PC-9 (cell line): ENCODE measurements at regions not wholly inside any gene's neighbourhood (a gene's known extent, or its start where the extent isn't known, plus 50 kb on each side); places are given as distances from the start of the nearest gene placed in this dataset.

Experiments
- BruUV-seq: library from RNA; stranded (reverse); fragments of 400-500 nt; replicated peaks from 2 replicates; lab custom pipeline; 2021; lab: Mats Ljungman, UMichigan
- CTCF ChIA-PET: fragments of 300-600 bp; sonication (Branson Sonifier 250); formaldehyde crosslinking; loops from one replicate; lab custom pipeline; 2022; ENCODE audit warnings: antibody characterized with exemption; lab: Charles Lee
- POLR2A ChIA-PET: fragments of 300-600 bp; sonication (Branson Sonifier 250); formaldehyde crosslinking; loops from one replicate; lab custom pipeline; 2022; ENCODE audit warnings: antibody characterized with exemption; ENCODE audit not compliant: unreplicated experiment; lab: Charles Lee
- DNase-seq, 2 experiments: peaks; one replicate each; pipeline versions ENCODE4 v3.0.0 to v3.0.0-alpha.2; 2015 to 2022; ENCODE audit warnings: mixed read lengths in 1 of 2
- H2AFZ ChIP-seq: fragments of 200-600 bp; sonication (generic); 2 replicates; pipeline ENCODE4 v1.8.1; 2017; ENCODE audit warnings: antibody characterized with exemption
- H3F3A ChIP-seq: fragments of 200-600 bp; sonication (generic); 2 replicates; pipeline ENCODE4 v1.8.1; 2017; ENCODE audit warnings: antibody characterized with exemption, mild to moderate bottlenecking, low read depth; ENCODE audit not compliant: insufficient read depth
- H3K27ac ChIP-seq: fragments of 200-600 bp; sonication (generic); 2 replicates; pipeline ENCODE4 v1.6.1; 2016; ENCODE audit warnings: mixed run types
- H3K27me3 ChIP-seq: fragments of 200-600 bp; sonication (generic); 2 replicates; pipeline ENCODE4 v1.6.1; 2016; ENCODE audit warnings: low read depth, mixed run types; ENCODE audit not compliant: insufficient read depth
- H3K36me3 ChIP-seq: fragments of 200-600 bp; sonication (generic); 2 replicates; pipeline ENCODE4 v1.6.1; 2016; ENCODE audit warnings: low read depth, mixed run types
- H3K4me1 ChIP-seq: fragments of 200-600 bp; sonication (generic); replicated peaks from 2 replicates; pipeline ENCODE4 v1.6.1; 2016; ENCODE audit warnings: mixed run types; ENCODE audit not compliant: insufficient read depth
- H3K4me2 ChIP-seq: fragments of 200-600 bp; sonication (generic); 2 replicates; pipeline ENCODE4 v1.6.1; 2017; ENCODE audit warnings: mixed run types
- H3K4me3 ChIP-seq: fragments of 200-600 bp; sonication (generic); 2 replicates; pipeline ENCODE4 v1.6.1; 2016; ENCODE audit warnings: mixed run types
- H3K79me2 ChIP-seq: fragments of 200-600 bp; sonication (generic); 2 replicates; pipeline ENCODE4 v1.6.1; 2017; ENCODE audit warnings: low read depth, mixed run types
- H3K9me2 ChIP-seq: fragments of 200-600 bp; sonication (generic); 2 replicates; pipeline ENCODE4 v1.8.1; 2017; ENCODE audit warnings: mild to moderate bottlenecking; ENCODE audit not compliant: insufficient read depth
- H3K9me3 ChIP-seq: fragments of 200-600 bp; sonication (generic); 2 replicates; pipeline ENCODE4 v1.8.1; 2016; ENCODE audit warnings: low read depth; ENCODE audit not compliant: insufficient read depth
- H4K20me1 ChIP-seq: fragments of 200-600 bp; sonication (generic); 2 replicates; pipeline ENCODE4 v1.8.1; 2017; ENCODE audit not compliant: insufficient read depth
- EZH2 ChIP-seq: fragments of 200-600 bp; sonication (generic); IDR thresholded peaks from 2 replicates; pipeline ENCODE4 v1.8.0; 2017; ENCODE audit warnings: antibody characterized with exemption, low read depth
- intact Hi-C: fragments of 100-400 bp; cut with micrococcal nuclease; formaldehyde crosslinking; loops from one replicate; pipeline ENCODE4 v1.10.0; 2022; ENCODE audit not compliant: unreplicated experiment
- TF ChIP-seq, protein P1 (sequence below): fragments of 200-600 bp; sonication (generic); conservative IDR thresholded peaks from 2 replicates; pipeline ENCODE4 v1.6.1; 2017; ENCODE audit warnings: mixed run types, antibody characterized with exemption, mild to moderate bottlenecking, moderate library complexity

DNA sequence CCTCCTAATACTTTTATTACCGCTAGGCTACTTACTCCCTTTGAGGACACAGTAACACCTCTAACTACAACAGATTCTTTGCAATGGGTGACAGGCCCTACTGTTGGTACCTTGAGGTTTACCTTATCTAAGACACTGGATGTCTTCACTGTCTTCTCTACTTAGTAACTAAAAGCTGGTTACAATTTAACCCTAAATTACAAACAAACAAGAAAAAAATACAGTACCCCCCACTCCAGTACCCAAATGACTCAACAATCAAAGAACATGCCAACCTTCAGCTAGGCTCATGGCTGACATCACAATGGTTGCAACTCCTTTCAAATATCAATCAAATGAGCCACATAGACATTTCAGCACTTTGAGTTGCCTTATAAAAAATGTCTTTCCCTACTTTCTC, 198.0 kb downstream of the GUCY2F start:
- no peaks in the 10 kb centered on the region for H3K36me3 ChIP-seq
- intact Hi-C loops: no loop called here
- no peaks in the 10 kb centered on the region for H3F3A ChIP-seq
- no peak for TF ChIP-seq EZH2
- TF ChIP-seq, protein P1, sequence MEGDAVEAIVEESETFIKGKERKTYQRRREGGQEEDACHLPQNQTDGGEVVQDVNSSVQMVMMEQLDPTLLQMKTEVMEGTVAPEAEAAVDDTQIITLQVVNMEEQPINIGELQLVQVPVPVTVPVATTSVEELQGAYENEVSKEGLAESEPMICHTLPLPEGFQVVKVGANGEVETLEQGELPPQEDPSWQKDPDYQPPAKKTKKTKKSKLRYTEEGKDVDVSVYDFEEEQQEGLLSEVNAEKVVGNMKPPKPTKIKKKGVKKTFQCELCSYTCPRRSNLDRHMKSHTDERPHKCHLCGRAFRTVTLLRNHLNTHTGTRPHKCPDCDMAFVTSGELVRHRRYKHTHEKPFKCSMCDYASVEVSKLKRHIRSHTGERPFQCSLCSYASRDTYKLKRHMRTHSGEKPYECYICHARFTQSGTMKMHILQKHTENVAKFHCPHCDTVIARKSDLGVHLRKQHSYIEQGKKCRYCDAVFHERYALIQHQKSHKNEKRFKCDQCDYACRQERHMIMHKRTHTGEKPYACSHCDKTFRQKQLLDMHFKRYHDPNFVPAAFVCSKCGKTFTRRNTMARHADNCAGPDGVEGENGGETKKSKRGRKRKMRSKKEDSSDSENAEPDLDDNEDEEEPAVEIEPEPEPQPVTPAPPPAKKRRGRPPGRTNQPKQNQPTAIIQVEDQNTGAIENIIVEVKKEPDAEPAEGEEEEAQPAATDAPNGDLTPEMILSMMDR: no peak
- H4K20me1 ChIP-seq: no peaks in the 10 kb centered on the region
- no peak overlapping the region for H3K4me3 ChIP-seq
- H3K9me3 ChIP-seq: no peaks in the 10 kb centered on the region
- ChIA-PET CTCF (no interaction called here), POLR2A (no interaction called here)
- no peak overlapping the region for H3K4me2 ChIP-seq
- no TSS peak for BruUV-seq
- no peaks in the 10 kb centered on the region for H3K79me2 ChIP-seq
- no peaks in the 10 kb centered on the region for H3K9me2 ChIP-seq
- no peaks in the 10 kb centered on the region for H3K27me3 ChIP-seq
- H3K4me1 ChIP-seq: no peaks in the 10 kb centered on the region
- no peak for DNase-seq
- H2AFZ ChIP-seq: no peak overlapping the region
- H3K27ac ChIP-seq: no peak overlapping the region

DNA sequence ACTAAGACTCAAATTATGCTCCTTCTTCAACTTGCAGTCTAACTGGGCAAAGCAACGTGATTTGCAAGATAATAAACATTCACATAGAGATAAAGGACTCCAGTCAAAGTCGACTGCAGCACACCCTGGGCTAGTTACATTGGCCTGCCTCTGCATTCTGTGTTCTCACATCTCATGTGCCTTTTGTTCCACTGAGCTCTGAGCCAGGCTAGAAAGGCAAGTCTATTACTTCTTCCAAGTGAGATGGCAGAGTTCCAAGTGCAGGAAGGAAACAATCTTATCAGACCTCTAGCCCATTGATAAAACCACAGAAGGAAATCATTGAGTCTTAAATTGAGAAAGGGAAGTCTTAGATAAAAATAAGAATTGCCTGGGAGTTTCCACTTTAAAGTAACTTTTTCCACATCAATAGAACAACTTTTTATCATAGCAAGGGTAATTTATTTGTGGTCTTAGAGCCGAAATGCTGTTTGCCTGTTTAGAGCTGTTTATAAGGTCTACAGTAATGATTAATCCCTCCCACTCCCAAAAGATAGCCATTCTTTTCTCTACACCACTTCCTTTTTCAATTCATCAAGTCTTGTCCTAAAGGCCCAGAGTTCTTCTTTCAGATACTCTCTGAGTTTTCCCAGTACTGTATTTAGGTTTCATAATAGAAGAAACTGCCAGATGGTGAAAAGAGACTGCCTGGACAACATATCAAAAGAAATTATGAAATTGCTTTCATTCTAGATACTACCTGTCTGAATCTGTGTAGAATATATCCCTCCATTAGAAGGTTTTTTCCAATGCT, 200.2 kb downstream of the GUCY2F start:
- H3K9me2 ChIP-seq: no peaks in the 10 kb centered on the region
- TF ChIP-seq EZH2: no peak
- TF ChIP-seq, protein P1: no peak
- BruUV-seq: no TSS peak
- no peak for DNase-seq
- H2AFZ ChIP-seq: no peak overlapping the region
- H4K20me1 ChIP-seq: no peaks in the 10 kb centered on the region
- no peaks in the 10 kb centered on the region for H3K4me1 ChIP-seq
- no peaks in the 10 kb centered on the region for H3K27me3 ChIP-seq
- ChIA-PET POLR2A (interaction anchor here (0.5 kb wide), 1 partner anchor 245 kb away, joined by 4 read pairs; no protein-coding TSS in a partner anchor), CTCF (no interaction called here)
- H3K27ac ChIP-seq: no peak overlapping the region
- no peaks in the 10 kb centered on the region for H3K9me3 ChIP-seq
- intact Hi-C loops: no loop called here
- H3K4me3 ChIP-seq: no peak overlapping the region
- H3F3A ChIP-seq: no peaks in the 10 kb centered on the region
- H3K36me3 ChIP-seq: no peaks in the 10 kb centered on the region
- no peak overlapping the region for H3K4me2 ChIP-seq
- no peaks in the 10 kb centered on the region for H3K79me2 ChIP-seq

DNA sequence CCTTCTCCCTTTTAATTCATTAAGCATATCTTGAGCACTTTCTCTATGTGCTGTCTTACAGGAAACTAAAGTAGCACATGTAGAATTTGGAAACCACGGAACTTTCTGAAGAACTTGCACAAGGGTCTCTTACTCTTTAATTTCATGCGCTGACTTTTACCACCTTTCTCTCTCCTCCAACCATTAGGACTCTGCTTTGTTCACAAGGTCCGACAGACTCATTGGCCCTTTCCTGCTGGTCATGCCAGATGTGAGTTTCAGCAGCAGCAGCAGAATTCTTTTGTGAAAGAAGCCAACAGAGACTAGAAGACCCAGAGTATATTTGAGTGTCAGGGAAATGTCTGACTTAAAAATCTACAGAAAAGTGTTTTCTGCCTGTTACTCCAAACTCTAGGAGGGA, 207.1 kb downstream of the GUCY2F start:
- CTCF ChIA-PET: no interaction called here

More for the DNA sequence above, 207.1 kb downstream of the GUCY2F start:
- DNase-seq: no peak
- H3K4me3 ChIP-seq: no peak overlapping the region
- no peak overlapping the region for H2AFZ ChIP-seq
- no peaks in the 10 kb centered on the region for H3K9me2 ChIP-seq
- H3F3A ChIP-seq: no peaks in the 10 kb centered on the region
- H3K79me2 ChIP-seq: no peaks in the 10 kb centered on the region
- TF ChIP-seq, protein P1: no peak
- TF ChIP-seq EZH2: no peak
- intact Hi-C loops: no loop called here
- no peak overlapping the region for H3K27ac ChIP-seq
- POLR2A ChIA-PET: no interaction called here
- no peak overlapping the region for H3K4me2 ChIP-seq
- no TSS peak for BruUV-seq
- H3K36me3 ChIP-seq: no peaks in the 10 kb centered on the region
- no peaks in the 10 kb centered on the region for H3K27me3 ChIP-seq
- H3K9me3 ChIP-seq: no peaks in the 10 kb centered on the region
- no peaks in the 10 kb centered on the region for H4K20me1 ChIP-seq
- no peaks in the 10 kb centered on the region for H3K4me1 ChIP-seq
